ENCODE measurements at regions not wholly inside any gene's neighbourhood (a gene's known extent, or its start where the extent isn't known, plus 50 kb on each side); places are given as distances from the start of the nearest gene placed in this dataset.

DNA sequence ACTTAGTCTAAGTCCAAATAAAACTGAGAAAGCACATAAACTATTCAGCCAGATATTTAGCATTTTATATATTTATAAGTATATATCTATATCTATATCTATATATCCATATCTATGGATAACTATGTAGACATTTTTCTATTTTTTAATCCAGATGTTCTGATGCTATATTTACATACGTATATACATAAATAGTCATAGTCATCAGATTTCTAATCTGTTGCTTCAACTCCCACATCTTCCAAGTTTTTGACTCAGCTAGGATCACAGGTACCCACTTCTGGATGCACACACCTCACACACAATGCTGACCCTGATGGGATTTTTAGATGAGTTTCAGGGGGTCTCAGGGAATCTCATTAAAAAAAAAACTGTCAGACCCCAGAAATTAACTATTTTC is 52.2 kb upstream of the ZC3H11B start:
- TF ChIP-seq, protein P1, sequence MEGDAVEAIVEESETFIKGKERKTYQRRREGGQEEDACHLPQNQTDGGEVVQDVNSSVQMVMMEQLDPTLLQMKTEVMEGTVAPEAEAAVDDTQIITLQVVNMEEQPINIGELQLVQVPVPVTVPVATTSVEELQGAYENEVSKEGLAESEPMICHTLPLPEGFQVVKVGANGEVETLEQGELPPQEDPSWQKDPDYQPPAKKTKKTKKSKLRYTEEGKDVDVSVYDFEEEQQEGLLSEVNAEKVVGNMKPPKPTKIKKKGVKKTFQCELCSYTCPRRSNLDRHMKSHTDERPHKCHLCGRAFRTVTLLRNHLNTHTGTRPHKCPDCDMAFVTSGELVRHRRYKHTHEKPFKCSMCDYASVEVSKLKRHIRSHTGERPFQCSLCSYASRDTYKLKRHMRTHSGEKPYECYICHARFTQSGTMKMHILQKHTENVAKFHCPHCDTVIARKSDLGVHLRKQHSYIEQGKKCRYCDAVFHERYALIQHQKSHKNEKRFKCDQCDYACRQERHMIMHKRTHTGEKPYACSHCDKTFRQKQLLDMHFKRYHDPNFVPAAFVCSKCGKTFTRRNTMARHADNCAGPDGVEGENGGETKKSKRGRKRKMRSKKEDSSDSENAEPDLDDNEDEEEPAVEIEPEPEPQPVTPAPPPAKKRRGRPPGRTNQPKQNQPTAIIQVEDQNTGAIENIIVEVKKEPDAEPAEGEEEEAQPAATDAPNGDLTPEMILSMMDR (IDR thresholded peaks at IDR 0.05) = no peak
- TF ChIP-seq ZSCAN20 (CRISPR knock-in tag; IDR thresholded peaks at IDR 0.05) = no peak
- TF ChIP-seq, protein P2, sequence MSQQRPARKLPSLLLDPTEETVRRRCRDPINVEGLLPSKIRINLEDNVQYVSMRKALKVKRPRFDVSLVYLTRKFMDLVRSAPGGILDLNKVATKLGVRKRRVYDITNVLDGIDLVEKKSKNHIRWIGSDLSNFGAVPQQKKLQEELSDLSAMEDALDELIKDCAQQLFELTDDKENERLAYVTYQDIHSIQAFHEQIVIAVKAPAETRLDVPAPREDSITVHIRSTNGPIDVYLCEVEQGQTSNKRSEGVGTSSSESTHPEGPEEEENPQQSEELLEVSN (IDR thresholded peaks at IDR 0.05; ENCODE audit: borderline replicate concordance, low read depth) = no peak
- peak; percentile 49 for TF ChIP-seq MAFK (IDR thresholded peaks at IDR 0.05; ENCODE audit: partially characterized antibody)
- TF ChIP-seq EP300 (IDR thresholded peaks at IDR 0.05) = no peak
- no peak for TF ChIP-seq RFX5 (IDR thresholded peaks at IDR 0.05)
- TF ChIP-seq, protein P3, sequence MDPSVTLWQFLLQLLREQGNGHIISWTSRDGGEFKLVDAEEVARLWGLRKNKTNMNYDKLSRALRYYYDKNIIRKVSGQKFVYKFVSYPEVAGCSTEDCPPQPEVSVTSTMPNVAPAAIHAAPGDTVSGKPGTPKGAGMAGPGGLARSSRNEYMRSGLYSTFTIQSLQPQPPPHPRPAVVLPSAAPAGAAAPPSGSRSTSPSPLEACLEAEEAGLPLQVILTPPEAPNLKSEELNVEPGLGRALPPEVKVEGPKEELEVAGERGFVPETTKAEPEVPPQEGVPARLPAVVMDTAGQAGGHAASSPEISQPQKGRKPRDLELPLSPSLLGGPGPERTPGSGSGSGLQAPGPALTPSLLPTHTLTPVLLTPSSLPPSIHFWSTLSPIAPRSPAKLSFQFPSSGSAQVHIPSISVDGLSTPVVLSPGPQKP (IDR thresholded peaks at IDR 0.05; ENCODE audit: low read depth, low read length) = no peak
- no peak for TF ChIP-seq EHF (CRISPR knock-in tag; IDR thresholded peaks at IDR 0.05)
- TF ChIP-seq TP53 (CRISPR knock-in tag; IDR thresholded peaks at IDR 0.05) = no peak
- TF ChIP-seq CHD4 (IDR thresholded peaks at IDR 0.05; ENCODE audit: borderline replicate concordance) = no peak
- TF ChIP-seq, protein P4, sequence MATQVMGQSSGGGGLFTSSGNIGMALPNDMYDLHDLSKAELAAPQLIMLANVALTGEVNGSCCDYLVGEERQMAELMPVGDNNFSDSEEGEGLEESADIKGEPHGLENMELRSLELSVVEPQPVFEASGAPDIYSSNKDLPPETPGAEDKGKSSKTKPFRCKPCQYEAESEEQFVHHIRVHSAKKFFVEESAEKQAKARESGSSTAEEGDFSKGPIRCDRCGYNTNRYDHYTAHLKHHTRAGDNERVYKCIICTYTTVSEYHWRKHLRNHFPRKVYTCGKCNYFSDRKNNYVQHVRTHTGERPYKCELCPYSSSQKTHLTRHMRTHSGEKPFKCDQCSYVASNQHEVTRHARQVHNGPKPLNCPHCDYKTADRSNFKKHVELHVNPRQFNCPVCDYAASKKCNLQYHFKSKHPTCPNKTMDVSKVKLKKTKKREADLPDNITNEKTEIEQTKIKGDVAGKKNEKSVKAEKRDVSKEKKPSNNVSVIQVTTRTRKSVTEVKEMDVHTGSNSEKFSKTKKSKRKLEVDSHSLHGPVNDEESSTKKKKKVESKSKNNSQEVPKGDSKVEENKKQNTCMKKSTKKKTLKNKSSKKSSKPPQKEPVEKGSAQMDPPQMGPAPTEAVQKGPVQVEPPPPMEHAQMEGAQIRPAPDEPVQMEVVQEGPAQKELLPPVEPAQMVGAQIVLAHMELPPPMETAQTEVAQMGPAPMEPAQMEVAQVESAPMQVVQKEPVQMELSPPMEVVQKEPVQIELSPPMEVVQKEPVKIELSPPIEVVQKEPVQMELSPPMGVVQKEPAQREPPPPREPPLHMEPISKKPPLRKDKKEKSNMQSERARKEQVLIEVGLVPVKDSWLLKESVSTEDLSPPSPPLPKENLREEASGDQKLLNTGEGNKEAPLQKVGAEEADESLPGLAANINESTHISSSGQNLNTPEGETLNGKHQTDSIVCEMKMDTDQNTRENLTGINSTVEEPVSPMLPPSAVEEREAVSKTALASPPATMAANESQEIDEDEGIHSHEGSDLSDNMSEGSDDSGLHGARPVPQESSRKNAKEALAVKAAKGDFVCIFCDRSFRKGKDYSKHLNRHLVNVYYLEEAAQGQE (IDR thresholded peaks at IDR 0.05) = no peak

Data from A549 (cell line).